Right atrium auricular region (tissue), 2 donors: ENCODE measurements at regions not wholly inside any gene's neighbourhood (a gene's known extent, or its start where the extent isn't known, plus 50 kb on each side); places are given as distances from the start of the nearest gene placed in this dataset.

Experiments used
- DNase-seq: peaks from one replicate; pipeline ENCODE4 v3.0.0-alpha.2; 2019; ENCODE audit warnings: low spot score
- H3K27ac ChIP-seq, 2 donors: fragments of 200-600 bp; sonication (generic); 1 replicate in 1 of 2; 2 replicates in 1 of 2; pipeline ENCODE4 v1.5.1; 2016 to 2019
- H3K27me3 ChIP-seq, 2 donors: fragments of 200-600 bp; sonication (generic); one replicate each; pipeline versions ENCODE4 v1.5.1 to v1.6.0; 2017 to 2019
- H3K36me3 ChIP-seq: fragments of 200-600 bp; sonication (generic); one replicate; pipeline ENCODE4 v1.5.1; 2016
- H3K4me1 ChIP-seq, 2 donors: fragments of 200-600 bp; sonication (generic); one replicate each; pipeline versions ENCODE4 v1.5.1 to v1.6.0; 2017 to 2019
- H3K4me3 ChIP-seq, 2 donors: fragments of 200-600 bp; sonication (generic); 1 replicate in 1 of 2; 2 replicates in 1 of 2; pipeline ENCODE4 v1.5.1; 2017 to 2019; ENCODE audit warnings: mild to moderate bottlenecking in 1 of 2, moderate library complexity in 1 of 2
- H3K9me3 ChIP-seq, 2 donors: fragments of 200-600 bp; sonication (generic); one replicate each; pipeline ENCODE4 v1.5.1; 2019
- TF ChIP-seq, protein P1 (sequence below), 2 donors: fragments of 200-600 bp; sonication (generic); IDR thresholded peaks; one replicate each; pipeline ENCODE4 v1.5.1; 2019; ENCODE audit warnings: antibody characterized with exemption in 2 of 2

DNA sequence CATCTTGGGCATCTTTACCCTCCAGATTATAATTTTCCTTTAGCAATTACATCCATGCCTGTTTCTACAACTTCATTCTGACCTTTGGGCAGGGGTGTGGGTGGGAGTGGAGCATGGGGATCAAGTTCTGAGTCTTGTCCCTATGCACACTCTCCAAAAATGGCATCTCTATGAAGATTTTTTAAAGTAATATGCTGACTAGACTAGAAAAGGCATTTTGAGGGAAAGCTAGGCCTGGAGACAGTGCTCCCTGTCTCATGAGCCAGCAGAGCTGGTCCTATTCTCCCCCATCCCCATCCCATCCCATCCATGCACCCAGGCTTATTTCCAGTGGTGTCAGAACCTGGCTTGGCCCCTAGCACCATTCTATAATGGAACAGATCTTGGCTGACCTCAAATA, 398.0 kb upstream of the SLC24A2 start:
- Histone ChIP-seq H3K4me3 (no peak overlapping the region), H3K4me1 (no peaks in the 10 kb centered on the region), H3K36me3 (no peaks in the 10 kb centered on the region), H3K27ac (no peak overlapping the region), H3K27me3 (no peaks in the 10 kb centered on the region), H3K9me3 (no peaks in the 10 kb centered on the region)
- TF ChIP-seq, protein P1, sequence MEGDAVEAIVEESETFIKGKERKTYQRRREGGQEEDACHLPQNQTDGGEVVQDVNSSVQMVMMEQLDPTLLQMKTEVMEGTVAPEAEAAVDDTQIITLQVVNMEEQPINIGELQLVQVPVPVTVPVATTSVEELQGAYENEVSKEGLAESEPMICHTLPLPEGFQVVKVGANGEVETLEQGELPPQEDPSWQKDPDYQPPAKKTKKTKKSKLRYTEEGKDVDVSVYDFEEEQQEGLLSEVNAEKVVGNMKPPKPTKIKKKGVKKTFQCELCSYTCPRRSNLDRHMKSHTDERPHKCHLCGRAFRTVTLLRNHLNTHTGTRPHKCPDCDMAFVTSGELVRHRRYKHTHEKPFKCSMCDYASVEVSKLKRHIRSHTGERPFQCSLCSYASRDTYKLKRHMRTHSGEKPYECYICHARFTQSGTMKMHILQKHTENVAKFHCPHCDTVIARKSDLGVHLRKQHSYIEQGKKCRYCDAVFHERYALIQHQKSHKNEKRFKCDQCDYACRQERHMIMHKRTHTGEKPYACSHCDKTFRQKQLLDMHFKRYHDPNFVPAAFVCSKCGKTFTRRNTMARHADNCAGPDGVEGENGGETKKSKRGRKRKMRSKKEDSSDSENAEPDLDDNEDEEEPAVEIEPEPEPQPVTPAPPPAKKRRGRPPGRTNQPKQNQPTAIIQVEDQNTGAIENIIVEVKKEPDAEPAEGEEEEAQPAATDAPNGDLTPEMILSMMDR (IDR thresholded peaks at IDR 0.05) = no peak
- no peak for DNase-seq

- Histone ChIP-seq H3K27me3 (no peaks in the 10 kb centered on the region), H3K9me3 (no peaks in the 10 kb centered on the region), H3K4me1 (no peaks in the 10 kb centered on the region), H3K36me3 (no peaks in the 10 kb centered on the region), H3K4me3 (no peak overlapping the region), H3K27ac (no peak overlapping the region)
- TF ChIP-seq, protein P1 (IDR thresholded peaks at IDR 0.05) = no peak
- DNase-seq = no peak
Measured at GRCh38 chr9:20186231-20186630, 397.4 kb upstream of the SLC24A2 start.

DNA sequence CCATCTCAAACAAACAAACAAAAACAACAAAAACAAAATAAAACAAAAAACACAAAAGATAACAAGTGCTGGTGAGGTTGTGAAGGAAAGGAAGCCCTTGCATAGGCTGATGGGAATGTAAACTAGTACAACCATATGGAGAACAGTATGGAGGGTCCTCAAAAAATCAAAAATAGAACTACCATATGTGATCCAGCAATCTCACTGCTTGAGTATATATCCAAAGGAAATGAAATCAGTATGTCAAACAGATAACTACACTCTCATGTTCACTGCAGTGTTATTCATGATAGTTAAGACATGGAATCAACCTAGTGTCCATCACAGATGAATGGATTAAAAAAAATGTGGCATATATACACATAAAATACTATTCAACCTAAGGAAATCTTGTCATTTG, 395.7 kb upstream of the SLC24A2 start:
- no peak overlapping the region for H3K27ac ChIP-seq
- H3K4me1 ChIP-seq = no peaks in the 10 kb centered on the region
- TF ChIP-seq, protein P1 (IDR thresholded peaks at IDR 0.05) = no peak
- no peaks in the 10 kb centered on the region for H3K27me3 ChIP-seq
- no peak for DNase-seq
- no peak overlapping the region for H3K4me3 ChIP-seq
- no peaks in the 10 kb centered on the region for H3K9me3 ChIP-seq
- no peaks in the 10 kb centered on the region for H3K36me3 ChIP-seq

DNA sequence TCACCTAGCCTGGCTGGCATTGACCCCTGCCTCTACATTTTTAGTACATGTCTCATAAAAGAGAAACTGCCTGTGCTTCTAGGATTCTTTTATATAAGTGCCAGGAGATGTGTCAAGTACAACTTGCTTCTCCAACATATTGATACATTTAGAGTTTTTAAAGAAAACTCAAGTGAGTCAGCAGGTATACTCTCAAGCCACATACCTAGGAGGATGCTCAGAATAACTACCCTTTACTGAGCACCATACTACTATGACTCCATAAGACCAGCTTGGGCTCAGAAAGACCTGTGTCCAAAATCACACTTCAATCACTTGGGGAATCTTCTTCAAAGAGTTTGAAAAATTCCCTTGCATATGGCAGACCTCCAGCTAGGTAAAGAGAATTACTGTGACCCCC, 389.8 kb upstream of the SLC24A2 start:
- no peak overlapping the region for H3K4me3 ChIP-seq
- DNase-seq = no peak
- no peaks in the 10 kb centered on the region for H3K4me1 ChIP-seq
- no peaks in the 10 kb centered on the region for H3K27me3 ChIP-seq
- no peak overlapping the region for H3K27ac ChIP-seq
- TF ChIP-seq, protein P1 (IDR thresholded peaks at IDR 0.05) = no peak
- H3K9me3 ChIP-seq = no peaks in the 10 kb centered on the region
- H3K36me3 ChIP-seq = no peaks in the 10 kb centered on the region

DNA sequence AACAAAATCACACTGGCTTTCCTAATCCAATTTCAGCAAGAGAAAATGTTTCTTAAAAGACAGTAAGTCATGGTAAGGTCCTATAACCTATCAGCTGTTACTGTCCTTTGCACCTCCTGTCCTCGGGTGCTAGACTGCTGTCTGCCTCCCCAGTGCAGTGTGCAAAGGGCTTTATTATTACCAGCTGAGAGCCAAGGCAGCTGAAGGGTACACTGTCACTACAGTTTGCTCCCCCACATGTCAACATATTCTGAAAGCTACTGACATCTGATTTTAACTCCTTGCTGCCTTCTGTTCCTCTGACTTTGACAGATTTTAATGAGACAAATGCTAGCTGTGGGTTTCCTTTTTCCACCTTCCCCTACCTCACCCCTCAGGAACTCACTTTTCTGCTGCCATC, 389.4 kb upstream of the SLC24A2 start:
- Histone ChIP-seq H3K4me1 (no peaks in the 10 kb centered on the region), H3K9me3 (no peaks in the 10 kb centered on the region), H3K27me3 (no peaks in the 10 kb centered on the region), H3K27ac (no peak overlapping the region), H3K36me3 (no peaks in the 10 kb centered on the region), H3K4me3 (no peak overlapping the region)
- no peak for DNase-seq
- TF ChIP-seq, protein P1 (IDR thresholded peaks at IDR 0.05) = no peak

DNA sequence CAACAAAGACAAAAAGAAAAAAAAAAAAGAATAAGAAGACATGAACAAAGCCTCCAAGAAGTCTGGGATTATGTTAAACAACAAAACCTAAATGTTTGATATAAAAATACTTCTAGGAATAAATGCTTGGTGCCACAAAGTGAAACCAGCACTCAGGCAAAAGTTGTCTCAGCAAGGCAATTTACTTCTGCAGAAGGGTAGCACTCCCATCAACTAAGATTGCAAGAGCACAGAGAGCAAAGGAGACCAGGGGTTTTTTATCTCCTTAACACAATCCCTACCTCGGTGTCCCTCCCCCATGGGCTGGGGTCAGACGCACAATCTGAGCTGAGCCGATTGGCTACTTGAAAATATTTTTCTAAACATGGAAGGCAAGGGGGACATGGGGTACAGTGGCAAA, 381.3 kb upstream of the SLC24A2 start:
- TF ChIP-seq, protein P1 (IDR thresholded peaks at IDR 0.05) = no peak
- Histone ChIP-seq H3K36me3 (no peaks in the 10 kb centered on the region), H3K27me3 (no peaks in the 10 kb centered on the region), H3K27ac (no peak overlapping the region), H3K9me3 (peaks cover 0 to 36% of the 10 kb centered on the region in 2 donors), H3K4me3 (no peak overlapping the region), H3K4me1 (no peaks in the 10 kb centered on the region)
- DNase-seq = no peak
